ENCODE measurements at regions not wholly inside any gene's neighbourhood (a gene's known extent, or its start where the extent isn't known, plus 50 kb on each side); places are given as distances from the start of the nearest gene placed in this dataset.

GRCh38 chr10:61337741-61338140, 115.4 kb downstream of the TMEM26 start:
- no peak for DNase-seq
- Histone ChIP-seq H3K4me3 (no peak overlapping the region), H3K36me3 (no peaks in the 10 kb centered on the region), H3K9me3 (no peaks in the 10 kb centered on the region), H3K27me3 (no peaks in the 10 kb centered on the region), H3K27ac (no peak overlapping the region), H3K4me1 (no peaks in the 10 kb centered on the region)
- TF ChIP-seq CTCF (IDR thresholded peaks at IDR 0.05) (no peak), POLR2A (IDR thresholded peaks at IDR 0.05) (no peak)

GRCh38 chr10:61336831-61337230, 116.3 kb downstream of the TMEM26 start:
- no peak for DNase-seq
- no peak overlapping the region for H3K27ac ChIP-seq
- no peaks in the 10 kb centered on the region for H3K4me1 ChIP-seq
- no peak for TF ChIP-seq CTCF (IDR thresholded peaks at IDR 0.05)
- TF ChIP-seq POLR2A (IDR thresholded peaks at IDR 0.05), result no peak
- no peaks in the 10 kb centered on the region for H3K36me3 ChIP-seq
- H3K9me3 ChIP-seq, result no peaks in the 10 kb centered on the region
- H3K27me3 ChIP-seq, result no peaks in the 10 kb centered on the region
- no peak overlapping the region for H3K4me3 ChIP-seq

GRCh38 chr10:61335359-61335758, 117.8 kb downstream of the TMEM26 start:
- no peak for TF ChIP-seq POLR2A (IDR thresholded peaks at IDR 0.05)
- no peak for TF ChIP-seq CTCF (IDR thresholded peaks at IDR 0.05)
- Histone ChIP-seq H3K4me3 (no peak overlapping the region), H3K36me3 (no peaks in the 10 kb centered on the region), H3K27me3 (no peaks in the 10 kb centered on the region), H3K27ac (no peak overlapping the region), H3K9me3 (no peaks in the 10 kb centered on the region), H3K4me1 (no peaks in the 10 kb centered on the region)
- DNase-seq, result no peak

GRCh38 chr10:61332581-61332980, 120.6 kb downstream of the TMEM26 start:
- H3K9me3 ChIP-seq, result no peaks in the 10 kb centered on the region
- H3K36me3 ChIP-seq, result no peaks in the 10 kb centered on the region
- no peak overlapping the region for H3K4me3 ChIP-seq
- no peaks in the 10 kb centered on the region for H3K27me3 ChIP-seq
- TF ChIP-seq CTCF (IDR thresholded peaks at IDR 0.05), result no peak
- TF ChIP-seq POLR2A (IDR thresholded peaks at IDR 0.05), result no peak
- no peaks in the 10 kb centered on the region for H3K4me1 ChIP-seq
- no peak overlapping the region for H3K27ac ChIP-seq
- no peak for DNase-seq

- Histone ChIP-seq H3K4me3 (no peak overlapping the region), H3K36me3 (no peaks in the 10 kb centered on the region), H3K4me1 (no peaks in the 10 kb centered on the region), H3K27ac (no peak overlapping the region), H3K27me3 (no peaks in the 10 kb centered on the region), H3K9me3 (no peaks in the 10 kb centered on the region)
- DNase-seq, result no peak
- TF ChIP-seq CTCF (IDR thresholded peaks at IDR 0.05) (no peak), POLR2A (IDR thresholded peaks at IDR 0.05) (no peak)
Measured at GRCh38 chr10:61330669-61331068, 122.5 kb downstream of the TMEM26 start.

- no peak for DNase-seq
- Histone ChIP-seq H3K27ac (no peak overlapping the region), H3K4me1 (no peaks in the 10 kb centered on the region), H3K27me3 (no peaks in the 10 kb centered on the region), H3K4me3 (no peak overlapping the region), H3K9me3 (no peaks in the 10 kb centered on the region), H3K36me3 (no peaks in the 10 kb centered on the region)
- TF ChIP-seq CTCF (IDR thresholded peaks at IDR 0.05), result no peak
- no peak for TF ChIP-seq POLR2A (IDR thresholded peaks at IDR 0.05)
Measured at GRCh38 chr10:61329854-61330253, 123.3 kb downstream of the TMEM26 start.

Measured in Peyer's patch (tissue), 4 donors.